ENCODE measurements at regions not wholly inside any gene's neighbourhood (a gene's known extent, or its start where the extent isn't known, plus 50 kb on each side); places are given as distances from the start of the nearest gene placed in this dataset.
A peak's percentile ranks its signal among the peaks of the same experiment; 100 is the strongest.

GRCh38 chr2:44843641-44844310 is 97.7 kb upstream of the SIX3 start:
- Histone ChIP-seq H3K36me3 (ENCODE audit: insufficient read depth, low read length) (no peaks in the 10 kb centered on the region), H3K4me2 (ENCODE audit: insufficient read depth, low read length) (no peak overlapping the region), H3K27ac (ENCODE audit: low read depth, low read length) (no peak overlapping the region), H3K4me1 (ENCODE audit: insufficient read depth, low read length) (no peaks in the 10 kb centered on the region), H4K20me1 (ENCODE audit: insufficient read depth, low read length) (no peaks in the 10 kb centered on the region), H2AFZ (ENCODE audit: low read length) (no peak overlapping the region), H3K4me3 (ENCODE audit: insufficient read depth, low read length) (no peak overlapping the region), H3K9me3 (ENCODE audit: low read depth, low read length) (no peaks in the 10 kb centered on the region), H3K79me2 (ENCODE audit: insufficient read depth, low read length) (no peaks in the 10 kb centered on the region), H3K27me3 (ENCODE audit: insufficient read depth, low read length) (peaks cover 14% of the 10 kb centered on the region)
- DNase-seq (ENCODE audit: insufficient read length, low spot score, missing footprints) = no peak
- TF ChIP-seq, protein P1, sequence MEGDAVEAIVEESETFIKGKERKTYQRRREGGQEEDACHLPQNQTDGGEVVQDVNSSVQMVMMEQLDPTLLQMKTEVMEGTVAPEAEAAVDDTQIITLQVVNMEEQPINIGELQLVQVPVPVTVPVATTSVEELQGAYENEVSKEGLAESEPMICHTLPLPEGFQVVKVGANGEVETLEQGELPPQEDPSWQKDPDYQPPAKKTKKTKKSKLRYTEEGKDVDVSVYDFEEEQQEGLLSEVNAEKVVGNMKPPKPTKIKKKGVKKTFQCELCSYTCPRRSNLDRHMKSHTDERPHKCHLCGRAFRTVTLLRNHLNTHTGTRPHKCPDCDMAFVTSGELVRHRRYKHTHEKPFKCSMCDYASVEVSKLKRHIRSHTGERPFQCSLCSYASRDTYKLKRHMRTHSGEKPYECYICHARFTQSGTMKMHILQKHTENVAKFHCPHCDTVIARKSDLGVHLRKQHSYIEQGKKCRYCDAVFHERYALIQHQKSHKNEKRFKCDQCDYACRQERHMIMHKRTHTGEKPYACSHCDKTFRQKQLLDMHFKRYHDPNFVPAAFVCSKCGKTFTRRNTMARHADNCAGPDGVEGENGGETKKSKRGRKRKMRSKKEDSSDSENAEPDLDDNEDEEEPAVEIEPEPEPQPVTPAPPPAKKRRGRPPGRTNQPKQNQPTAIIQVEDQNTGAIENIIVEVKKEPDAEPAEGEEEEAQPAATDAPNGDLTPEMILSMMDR (IDR thresholded peaks at IDR 0.05; ENCODE audit: extremely low read depth, low read depth, low read length) = no peak

GRCh38 chr2:44844651-44845270 is 96.7 kb upstream of the SIX3 start:
- H3K27ac ChIP-seq (ENCODE audit: low read depth, low read length) = no peak overlapping the region
- TF ChIP-seq, protein P1 (IDR thresholded peaks at IDR 0.05; ENCODE audit: extremely low read depth, low read depth, low read length) = no peak
- H3K79me2 ChIP-seq (ENCODE audit: insufficient read depth, low read length) = no peaks in the 10 kb centered on the region
- no peaks in the 10 kb centered on the region for H4K20me1 ChIP-seq (ENCODE audit: insufficient read depth, low read length)
- H3K4me1 ChIP-seq (ENCODE audit: insufficient read depth, low read length) = no peaks in the 10 kb centered on the region
- no peaks in the 10 kb centered on the region for H3K9me3 ChIP-seq (ENCODE audit: low read depth, low read length)
- H3K4me3 ChIP-seq (ENCODE audit: insufficient read depth, low read length) = no peak overlapping the region
- peaks cover 20% of the 10 kb centered on the region for H3K27me3 ChIP-seq (ENCODE audit: insufficient read depth, low read length)
- H3K36me3 ChIP-seq (ENCODE audit: insufficient read depth, low read length) = no peaks in the 10 kb centered on the region
- no peak overlapping the region for H3K4me2 ChIP-seq (ENCODE audit: insufficient read depth, low read length)
- no peak overlapping the region for H2AFZ ChIP-seq (ENCODE audit: low read length)
- DNase-seq (ENCODE audit: insufficient read length, low spot score, missing footprints) = peak; percentile 10

GRCh38 chr2:44848026-44848425 is 93.5 kb upstream of the SIX3 start:
- no peaks in the 10 kb centered on the region for H4K20me1 ChIP-seq (ENCODE audit: insufficient read depth, low read length)
- H3K4me3 ChIP-seq (ENCODE audit: insufficient read depth, low read length) = no peak overlapping the region
- H2AFZ ChIP-seq (ENCODE audit: low read length) = no peak overlapping the region
- no peaks in the 10 kb centered on the region for H3K79me2 ChIP-seq (ENCODE audit: insufficient read depth, low read length)
- no peaks in the 10 kb centered on the region for H3K9me3 ChIP-seq (ENCODE audit: low read depth, low read length)
- no peaks in the 10 kb centered on the region for H3K4me1 ChIP-seq (ENCODE audit: insufficient read depth, low read length)
- TF ChIP-seq, protein P1 (IDR thresholded peaks at IDR 0.05; ENCODE audit: extremely low read depth, low read depth, low read length) = no peak
- H3K27me3 ChIP-seq (ENCODE audit: insufficient read depth, low read length) = peaks cover 14% of the 10 kb centered on the region
- no peak overlapping the region for H3K4me2 ChIP-seq (ENCODE audit: insufficient read depth, low read length)
- H3K27ac ChIP-seq (ENCODE audit: low read depth, low read length) = no peak overlapping the region
- DNase-seq (ENCODE audit: insufficient read length, low spot score, missing footprints) = no peak
- H3K36me3 ChIP-seq (ENCODE audit: insufficient read depth, low read length) = no peaks in the 10 kb centered on the region

DNA sequence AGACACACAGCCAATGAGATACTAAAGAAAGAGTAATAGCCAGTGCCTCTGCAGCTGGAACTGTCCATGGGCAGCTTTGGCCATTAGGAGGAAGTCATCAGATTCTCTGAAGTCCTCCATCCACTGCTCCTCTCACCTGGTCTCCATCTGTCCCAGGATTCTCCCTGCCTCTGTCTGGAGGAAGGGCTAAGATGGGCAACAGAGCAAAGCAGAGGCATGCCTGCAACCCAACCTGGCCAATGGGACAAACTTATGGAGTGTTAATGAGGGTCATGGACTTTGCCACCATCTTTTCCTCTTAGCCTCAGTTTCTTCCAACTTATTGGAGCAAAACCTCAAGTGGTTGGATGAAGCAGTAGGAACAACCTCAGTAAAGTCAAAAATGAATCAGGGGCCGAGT is 91.5 kb upstream of the SIX3 start:
- Histone ChIP-seq H3K4me3 (ENCODE audit: insufficient read depth, low read length) (no peak overlapping the region), H3K4me2 (ENCODE audit: insufficient read depth, low read length) (no peak overlapping the region), H4K20me1 (ENCODE audit: insufficient read depth, low read length) (no peaks in the 10 kb centered on the region), H3K27me3 (ENCODE audit: insufficient read depth, low read length) (peaks cover 14% of the 10 kb centered on the region), H3K4me1 (ENCODE audit: insufficient read depth, low read length) (no peaks in the 10 kb centered on the region), H3K27ac (ENCODE audit: low read depth, low read length) (no peak overlapping the region), H3K9me3 (ENCODE audit: low read depth, low read length) (no peaks in the 10 kb centered on the region), H3K36me3 (ENCODE audit: insufficient read depth, low read length) (no peaks in the 10 kb centered on the region), H2AFZ (ENCODE audit: low read length) (no peak overlapping the region), H3K79me2 (ENCODE audit: insufficient read depth, low read length) (no peaks in the 10 kb centered on the region)
- TF ChIP-seq, protein P1 (IDR thresholded peaks at IDR 0.05; ENCODE audit: extremely low read depth, low read depth, low read length) = no peak
- DNase-seq (ENCODE audit: insufficient read length, low spot score, missing footprints) = no peak
